Body of pancreas (tissue), 4 donors: ENCODE measurements at regions not wholly inside any gene's neighbourhood (a gene's known extent, or its start where the extent isn't known, plus 50 kb on each side); places are given as distances from the start of the nearest gene placed in this dataset.
"Not testable (repeated sequence)": the region's sequence is repeated elsewhere in the genome, so short reads cannot be mapped to it uniquely, and the experiment has no call there.

Experiments
- POLR2A ChIP-seq, 3 donors: fragments of 450-650 bp; IDR thresholded peaks; one replicate each; pipeline ENCODE4 v1.6.1; 2016; ENCODE audit warnings: antibody characterized with exemption in 3 of 3, mild to moderate bottlenecking in 2 of 3
- TF ChIP-seq, protein P1 (sequence below), 7 experiments: fragments of 450-650 bp in 4 of 7; fragments of 200-600 bp in 3 of 7; sonication (generic) in 3 of 7; IDR thresholded peaks; one replicate each; pipeline ENCODE4 v1.5.1; 2016 to 2019; ENCODE audit warnings: antibody characterized with exemption in 7 of 7

DNA sequence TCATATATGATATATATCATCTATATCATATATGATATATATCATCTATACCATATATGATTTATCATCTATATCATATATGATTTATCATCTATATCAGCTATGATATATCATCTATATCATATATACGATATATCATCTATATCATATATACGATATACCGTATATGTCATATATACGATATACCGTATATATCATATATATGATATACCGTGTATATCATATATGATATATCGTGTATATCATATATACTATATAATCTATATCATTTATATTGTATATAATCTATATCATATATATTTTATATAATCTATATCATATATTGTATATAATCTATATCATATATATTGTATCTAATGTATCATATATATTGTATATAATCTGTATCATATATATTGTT is 55.9 kb upstream of the RIMBP3B start:
- TF ChIP-seq, protein P1, sequence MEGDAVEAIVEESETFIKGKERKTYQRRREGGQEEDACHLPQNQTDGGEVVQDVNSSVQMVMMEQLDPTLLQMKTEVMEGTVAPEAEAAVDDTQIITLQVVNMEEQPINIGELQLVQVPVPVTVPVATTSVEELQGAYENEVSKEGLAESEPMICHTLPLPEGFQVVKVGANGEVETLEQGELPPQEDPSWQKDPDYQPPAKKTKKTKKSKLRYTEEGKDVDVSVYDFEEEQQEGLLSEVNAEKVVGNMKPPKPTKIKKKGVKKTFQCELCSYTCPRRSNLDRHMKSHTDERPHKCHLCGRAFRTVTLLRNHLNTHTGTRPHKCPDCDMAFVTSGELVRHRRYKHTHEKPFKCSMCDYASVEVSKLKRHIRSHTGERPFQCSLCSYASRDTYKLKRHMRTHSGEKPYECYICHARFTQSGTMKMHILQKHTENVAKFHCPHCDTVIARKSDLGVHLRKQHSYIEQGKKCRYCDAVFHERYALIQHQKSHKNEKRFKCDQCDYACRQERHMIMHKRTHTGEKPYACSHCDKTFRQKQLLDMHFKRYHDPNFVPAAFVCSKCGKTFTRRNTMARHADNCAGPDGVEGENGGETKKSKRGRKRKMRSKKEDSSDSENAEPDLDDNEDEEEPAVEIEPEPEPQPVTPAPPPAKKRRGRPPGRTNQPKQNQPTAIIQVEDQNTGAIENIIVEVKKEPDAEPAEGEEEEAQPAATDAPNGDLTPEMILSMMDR (IDR thresholded peaks at IDR 0.05): not testable (repeated sequence)
- TF ChIP-seq POLR2A (IDR thresholded peaks at IDR 0.05): not testable (repeated sequence)
